ENCODE measurements at regions not wholly inside any gene's neighbourhood (a gene's known extent, or its start where the extent isn't known, plus 50 kb on each side); places are given as distances from the start of the nearest gene placed in this dataset.

DNA sequence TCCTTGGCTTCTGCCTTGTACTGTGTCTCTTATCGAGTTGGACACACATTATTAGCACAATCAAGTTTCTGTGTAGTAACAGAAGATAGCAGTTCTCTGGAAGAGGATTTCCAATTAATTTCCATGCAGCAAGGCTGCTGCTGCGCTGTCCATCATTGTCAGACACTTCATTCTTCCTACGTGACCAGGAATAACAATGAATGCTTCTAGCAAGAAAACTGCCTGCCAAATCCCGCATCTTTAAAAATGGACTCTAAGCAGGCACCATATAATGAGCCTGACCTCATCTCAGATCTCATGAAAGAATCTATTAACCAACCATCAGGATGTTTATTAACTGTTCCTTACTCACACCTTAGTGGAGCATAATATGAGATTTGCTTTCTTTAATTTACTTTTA lies 1067.7 kb upstream of the FAM98A start:
- no peak for DNase-seq

DNA sequence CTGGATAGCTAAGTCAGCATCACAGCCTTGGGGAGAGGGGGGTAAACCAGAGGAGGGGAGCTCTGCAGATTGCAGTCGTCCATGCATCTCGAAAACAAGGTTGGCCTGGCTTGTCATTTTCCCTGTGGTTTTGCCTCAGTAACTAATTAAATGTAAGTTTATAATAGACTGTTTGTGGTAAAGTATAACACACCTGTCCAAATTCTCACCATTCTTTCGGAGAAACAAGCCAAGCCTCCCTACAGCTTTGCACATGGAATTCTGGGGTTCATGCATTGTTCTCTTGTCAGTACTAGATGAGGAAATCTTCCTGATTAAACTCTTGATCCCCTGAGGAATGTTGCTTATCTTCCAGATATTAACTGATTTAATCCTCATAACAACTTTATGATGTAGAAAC lies 1065.2 kb upstream of the FAM98A start:
- DNase-seq: no peak

DNA sequence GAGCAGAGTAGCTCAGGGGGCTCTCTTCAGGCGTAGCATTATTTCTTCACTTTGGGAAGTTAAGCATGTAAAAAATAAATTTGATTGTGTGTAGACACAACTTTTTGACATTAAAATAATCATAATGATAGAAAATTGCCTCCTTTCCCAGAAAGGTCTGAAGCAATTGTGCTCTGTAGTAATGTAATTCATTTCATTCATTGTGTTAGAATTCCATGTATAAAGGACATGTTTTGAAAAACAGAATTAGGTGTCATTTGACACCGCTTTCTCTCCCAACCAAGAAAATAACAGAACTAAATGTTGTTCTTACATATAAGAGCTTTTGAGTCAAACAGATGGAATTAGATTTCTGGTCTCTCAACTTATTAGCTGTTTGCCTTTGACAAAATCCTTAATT lies 1064.2 kb upstream of the FAM98A start:
- no peak for DNase-seq

GRCh38 chr2:34660741-34661140 lies 1061.6 kb upstream of the FAM98A start:
- no peak for DNase-seq

- DNase-seq: no peak
Observed at GRCh38 chr2:34656632-34657031, 1057.5 kb upstream of the FAM98A start.

DNA sequence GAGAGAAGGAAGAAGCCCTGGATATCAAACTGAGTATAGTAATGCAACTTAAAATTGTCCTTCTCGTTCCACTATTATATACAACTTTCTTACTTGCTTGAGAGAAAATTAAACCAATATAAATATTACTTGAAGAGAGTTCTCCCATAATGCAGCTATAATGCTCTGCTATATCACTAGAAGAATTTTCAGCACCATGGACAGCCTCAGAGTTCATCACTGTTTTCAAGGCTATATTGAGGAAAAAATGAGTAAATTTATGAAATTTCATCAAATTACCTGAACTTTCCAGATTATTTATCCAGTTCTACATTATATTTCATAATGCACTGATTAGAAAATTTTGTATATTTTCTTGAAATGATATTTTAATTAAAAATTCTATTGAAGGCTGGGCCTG lies 1053.5 kb upstream of the FAM98A start:
- DNase-seq: no peak

DNA sequence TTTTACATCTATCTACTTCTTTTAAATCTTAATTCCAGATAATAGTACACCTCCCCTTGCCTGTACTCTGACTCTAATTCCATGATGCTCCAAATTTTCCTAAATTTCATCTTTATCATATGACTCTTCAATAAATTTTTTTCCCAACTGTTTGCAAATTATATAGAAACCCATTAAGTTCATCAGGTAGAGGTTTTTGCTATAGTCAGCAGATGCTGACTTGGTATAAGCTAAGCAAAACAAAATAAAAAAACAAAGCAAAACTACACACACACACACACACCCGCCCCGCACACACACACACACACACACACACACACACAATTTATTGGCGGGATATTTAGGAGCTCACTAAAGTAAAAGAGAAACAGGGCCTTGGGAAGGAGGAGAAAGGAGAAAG lies 1047.8 kb upstream of the FAM98A start:
- no peak for DNase-seq

DNA sequence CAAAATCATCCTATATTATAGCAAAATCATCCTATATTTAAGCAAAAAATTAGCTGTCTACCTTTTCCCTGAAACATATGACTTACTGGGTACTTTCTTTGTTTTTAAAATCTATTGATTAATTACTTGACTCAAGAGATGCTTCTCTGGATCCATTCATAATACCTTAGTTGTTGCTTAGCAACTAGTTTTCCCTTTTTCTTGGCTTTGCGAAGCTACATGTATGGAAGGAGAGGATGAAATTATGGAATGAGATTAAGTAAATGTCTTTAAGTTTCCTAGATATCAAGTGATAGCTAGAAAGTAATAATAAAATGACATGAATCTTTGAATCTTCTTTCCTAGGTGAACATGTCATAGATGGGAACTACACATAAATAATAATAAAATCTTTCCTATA lies 1033.2 kb upstream of the FAM98A start:
- DNase-seq: no peak

DNA sequence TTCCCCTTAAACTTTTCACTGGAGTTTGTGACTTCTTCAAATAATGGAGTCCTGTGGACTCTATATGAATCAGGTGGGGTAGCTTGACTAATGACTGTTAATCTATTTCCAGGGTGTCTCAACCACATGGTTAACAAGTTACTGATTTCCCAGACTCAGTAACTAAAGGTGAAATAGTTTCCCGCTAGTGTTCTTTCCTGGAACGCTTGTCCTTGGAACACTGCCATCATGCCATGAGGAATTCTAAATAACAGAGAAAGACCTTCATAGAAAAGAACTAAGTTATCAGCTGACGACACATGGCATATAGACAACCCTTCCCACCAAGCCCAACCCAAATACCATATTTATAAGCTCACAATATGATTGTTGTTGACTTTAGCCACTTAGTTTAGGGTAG lies 1027.9 kb upstream of the FAM98A start:
- no peak for DNase-seq

DNA sequence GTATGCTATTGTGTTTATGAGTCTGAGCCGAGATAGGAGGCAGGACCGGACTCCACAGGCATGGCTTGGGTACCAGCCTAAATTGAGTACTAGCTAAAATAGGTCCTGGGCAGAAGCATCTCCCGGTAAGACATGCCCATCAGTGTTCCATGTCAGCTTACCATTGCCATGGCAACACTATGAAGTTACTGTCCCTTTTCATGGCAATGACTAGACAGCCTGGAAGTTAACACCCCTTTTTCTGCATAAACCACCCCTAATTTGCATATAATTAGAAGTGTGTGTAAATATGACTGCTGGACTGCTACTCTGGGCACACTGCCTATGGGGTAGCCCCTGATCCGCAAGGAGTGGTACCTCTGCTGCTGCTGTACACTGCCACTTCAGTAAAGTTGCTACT lies 1005.1 kb upstream of the FAM98A start:
- no peak for DNase-seq

DNA sequence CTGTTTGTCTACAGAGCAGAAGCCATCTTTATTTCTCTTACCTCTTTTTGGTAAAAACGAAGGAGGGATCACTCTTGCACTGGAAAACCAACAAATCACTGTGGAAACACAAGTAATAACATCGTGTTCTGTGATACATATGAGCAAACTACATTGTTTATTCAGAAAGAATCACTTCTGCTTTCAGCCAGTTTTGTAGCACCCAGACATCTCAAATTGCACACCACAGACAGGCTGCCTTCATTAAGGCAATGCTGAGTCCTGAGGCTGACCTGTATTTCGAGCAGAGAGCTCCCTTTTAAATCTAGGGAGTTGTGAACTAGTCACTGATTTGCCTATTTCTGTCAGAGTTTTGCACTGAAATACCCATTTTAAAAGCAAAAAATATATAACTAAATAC lies 1003.2 kb upstream of the FAM98A start:
- DNase-seq: no peak

- no peak for DNase-seq
Observed at GRCh38 chr2:34601561-34601960, 1002.5 kb upstream of the FAM98A start.

DNA sequence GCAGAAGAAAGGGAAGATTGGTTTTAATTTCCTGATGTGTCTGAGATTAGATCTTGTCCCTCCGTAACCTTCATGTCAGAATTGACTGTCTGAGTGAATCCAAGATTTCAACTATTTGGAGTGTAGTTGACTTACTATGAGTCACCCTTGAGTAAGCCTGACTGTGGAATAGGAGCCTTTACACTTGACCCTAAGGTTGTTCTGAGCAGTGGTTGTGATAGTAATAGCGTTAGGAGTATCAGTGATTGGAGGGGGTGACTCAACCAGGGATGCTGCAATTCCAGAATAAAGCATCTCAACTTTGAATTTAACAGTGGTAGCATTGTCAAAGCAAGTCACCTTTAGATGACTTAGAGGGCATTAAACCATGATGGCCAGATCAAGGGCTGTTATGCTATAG lies 979.5 kb upstream of the FAM98A start:
- no peak for DNase-seq

DNA sequence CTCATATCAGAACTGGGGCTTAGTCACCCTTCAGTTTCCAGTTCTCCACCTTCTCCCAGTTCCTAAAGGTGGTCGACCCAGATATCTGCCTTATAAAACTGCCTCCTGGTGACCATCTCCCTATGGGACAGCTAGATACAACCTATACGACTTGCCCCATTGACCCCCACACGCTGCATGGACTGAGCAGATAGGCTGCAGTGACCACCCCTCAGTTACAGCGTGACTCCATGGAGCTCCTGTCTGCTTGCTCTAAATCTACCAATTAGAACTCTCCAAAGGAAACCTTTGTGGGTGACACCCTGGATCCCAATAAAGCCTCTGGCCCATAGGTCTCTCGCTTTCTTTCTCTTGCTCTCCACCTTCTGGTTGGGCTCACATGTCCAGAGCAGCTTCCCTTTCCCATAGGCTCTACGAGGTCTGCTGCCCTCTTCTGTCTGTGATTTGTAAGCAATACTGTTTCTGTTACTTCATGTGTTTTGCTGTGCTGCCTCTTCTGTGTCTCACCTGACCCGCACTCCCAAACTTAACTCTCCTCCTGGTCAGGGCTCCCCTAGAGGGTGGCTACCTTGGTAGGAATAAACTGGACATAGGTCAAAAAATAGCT lies 971.3 kb upstream of the FAM98A start:
- no peak for DNase-seq

DNA sequence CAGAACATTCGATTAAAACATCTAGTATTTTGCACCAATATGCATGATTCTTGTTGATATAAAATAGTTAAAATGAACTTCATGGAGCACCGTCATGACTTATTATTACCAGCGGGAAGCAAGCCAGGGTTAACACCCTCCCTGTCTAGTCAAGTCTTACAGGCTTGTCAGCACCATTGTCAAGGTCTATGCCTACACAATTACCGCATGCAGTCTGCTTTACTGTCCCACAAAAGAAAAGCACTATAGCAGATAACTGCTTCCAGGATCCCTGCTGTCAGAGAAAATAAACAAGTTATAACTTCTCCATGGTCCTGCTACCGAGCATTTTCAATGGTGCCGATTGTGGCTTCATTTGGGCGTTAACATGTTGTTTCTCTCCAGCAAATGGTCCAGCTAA lies 968.0 kb upstream of the FAM98A start:
- no peak for DNase-seq

- DNase-seq: no peak
Observed at GRCh38 chr2:34552337-34552736, 953.2 kb upstream of the FAM98A start.

GRCh38 chr2:34549710-34550345 lies 950.7 kb upstream of the FAM98A start:
- DNase-seq: no peak

DNA sequence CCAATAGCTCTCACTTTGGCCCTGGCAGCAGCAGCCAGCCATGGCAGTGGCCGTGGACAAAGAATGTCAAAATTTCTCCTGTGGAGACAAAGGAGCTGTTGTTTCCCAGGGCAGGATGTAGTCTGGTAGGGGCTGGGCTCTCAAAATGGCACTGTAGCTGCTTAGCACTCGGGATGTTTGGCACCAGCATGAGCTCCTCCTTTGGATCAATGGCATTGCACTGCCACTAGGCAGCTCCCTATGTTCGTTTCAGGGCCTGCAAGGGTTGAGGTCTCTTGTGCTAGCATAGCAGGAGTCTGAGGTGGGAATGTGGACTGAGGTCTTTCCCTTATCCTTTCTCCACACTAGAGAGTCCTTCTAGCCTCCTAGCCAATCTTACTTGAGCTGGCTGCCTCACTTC lies 948.8 kb upstream of the FAM98A start:
- DNase-seq: no peak

GRCh38 chr2:34547340-34547739 lies 948.2 kb upstream of the FAM98A start:
- no peak for DNase-seq

- DNase-seq: no peak
Observed at GRCh38 chr2:34545486-34546136, 946.5 kb upstream of the FAM98A start.

- no peak for DNase-seq
Observed at GRCh38 chr2:34534761-34535160, 935.7 kb upstream of the FAM98A start.

GRCh38 chr2:34534341-34534740 lies 935.2 kb upstream of the FAM98A start:
- DNase-seq: no peak

DNA sequence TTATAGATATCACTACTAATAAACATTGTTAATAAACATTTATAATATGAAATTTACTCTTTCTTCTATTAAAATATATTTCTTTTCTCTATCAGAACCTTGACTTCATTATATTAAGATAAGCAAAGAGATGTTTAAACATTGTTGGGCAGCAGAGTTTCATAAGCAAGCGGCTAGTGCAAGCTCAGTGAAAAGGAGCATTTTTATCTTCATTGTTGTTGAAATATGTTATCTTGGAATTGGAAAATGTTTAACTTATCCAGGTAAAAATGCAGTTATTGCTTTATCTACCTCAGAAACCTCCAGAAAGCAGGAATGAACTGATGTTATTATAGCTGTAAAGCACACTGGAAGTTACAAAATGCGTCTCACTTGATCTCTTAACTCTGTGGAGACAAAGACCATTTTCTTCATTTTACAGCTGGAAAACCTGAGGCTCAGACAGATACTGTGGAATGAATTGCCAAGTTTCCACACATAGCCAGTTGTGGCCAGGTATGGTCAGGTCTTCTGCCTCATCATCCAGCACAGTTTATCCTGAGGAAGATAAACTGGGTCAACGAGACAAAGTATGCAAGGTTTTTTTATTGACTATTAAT lies 934.6 kb upstream of the FAM98A start:
- no peak for DNase-seq

- DNase-seq: no peak
Observed at GRCh38 chr2:34529965-34530364, 930.9 kb upstream of the FAM98A start.

All from activated T-cell treated with anti-CD3 and anti-CD28 coated beads, Interleukin-2, amount 50 U/mL, for 48 hours (primary cell).